Mucosa of rectum (tissue), 2 donors: ENCODE measurements at regions not wholly inside any gene's neighbourhood (a gene's known extent, or its start where the extent isn't known, plus 50 kb on each side); places are given as distances from the start of the nearest gene placed in this dataset.

Source experiments
- H3K27ac ChIP-seq, 2 donors: one replicate each; pipeline ENCODE4 v1.7.0; 2013; ENCODE audit warnings: inconsistent platforms in 2 of 2, low read depth in 2 of 2, low read length in 2 of 2
- H3K27me3 ChIP-seq, 2 donors: one replicate each; pipeline ENCODE4 v1.7.0; 2013; ENCODE audit warnings: low read length in 2 of 2; ENCODE audit not compliant: control insufficient read depth in 2 of 2, insufficient read depth in 2 of 2
- H3K36me3 ChIP-seq, 2 donors: one replicate each; pipeline ENCODE4 v1.7.0; 2013; ENCODE audit warnings: low read length in 2 of 2; ENCODE audit not compliant: control insufficient read depth in 2 of 2, insufficient read depth in 2 of 2
- H3K4me1 ChIP-seq, 2 donors: one replicate each; pipeline ENCODE4 v1.7.0; 2013; ENCODE audit warnings: low read length in 2 of 2, mild to moderate bottlenecking in 1 of 2; ENCODE audit not compliant: control insufficient read depth in 2 of 2, insufficient read depth in 2 of 2
- H3K4me3 ChIP-seq, 2 donors: one replicate each; pipeline ENCODE4 v1.7.0; 2013; ENCODE audit warnings: low read length in 2 of 2
- H3K9ac ChIP-seq, 2 donors: one replicate each; pipeline ENCODE4 v1.7.0; 2013; ENCODE audit warnings: low read length in 2 of 2, low read depth in 1 of 2, mild to moderate bottlenecking in 1 of 2
- H3K9me3 ChIP-seq, 2 donors: one replicate each; pipeline ENCODE4 v1.7.0; 2013; ENCODE audit warnings: low read length in 2 of 2; ENCODE audit not compliant: control insufficient read depth in 2 of 2
- donor health status: healthy.
- donor health status: Normal muscosa, but diverticular disease.

GRCh38 chr4:14359991-14360390 is 642.3 kb upstream of the CPEB2 start:
- H3K9me3 ChIP-seq = no peaks in the 10 kb centered on the region
- H3K4me1 ChIP-seq = no peaks in the 10 kb centered on the region
- H3K27ac ChIP-seq = no peak overlapping the region
- H3K9ac ChIP-seq = no peak overlapping the region
- no peak overlapping the region for H3K4me3 ChIP-seq
- H3K27me3 ChIP-seq = no peaks in the 10 kb centered on the region
- H3K36me3 ChIP-seq = no peaks in the 10 kb centered on the region

GRCh38 chr4:14361084-14361483 is 641.2 kb upstream of the CPEB2 start:
- Histone ChIP-seq H3K27me3 (no peaks in the 10 kb centered on the region), H3K36me3 (no peaks in the 10 kb centered on the region), H3K9ac (no peak overlapping the region), H3K4me3 (no peak overlapping the region), H3K27ac (no peak overlapping the region), H3K4me1 (no peaks in the 10 kb centered on the region), H3K9me3 (no peaks in the 10 kb centered on the region)

GRCh38 chr4:14362385-14362784 is 639.9 kb upstream of the CPEB2 start:
- no peaks in the 10 kb centered on the region for H3K27me3 ChIP-seq
- no peaks in the 10 kb centered on the region for H3K9me3 ChIP-seq
- H3K27ac ChIP-seq = no peak overlapping the region
- no peak overlapping the region for H3K9ac ChIP-seq
- H3K4me1 ChIP-seq = no peaks in the 10 kb centered on the region
- no peak overlapping the region for H3K4me3 ChIP-seq
- H3K36me3 ChIP-seq = no peaks in the 10 kb centered on the region

GRCh38 chr4:14364953-14365536 is 637.2 kb upstream of the CPEB2 start:
- Histone ChIP-seq H3K36me3 (no peaks in the 10 kb centered on the region), H3K9ac (no peak overlapping the region), H3K4me1 (no peaks in the 10 kb centered on the region), H3K27me3 (no peaks in the 10 kb centered on the region), H3K27ac (no peak overlapping the region), H3K4me3 (no peak overlapping the region), H3K9me3 (no peaks in the 10 kb centered on the region)

- Histone ChIP-seq H3K27me3 (no peaks in the 10 kb centered on the region), H3K4me3 (no peak overlapping the region), H3K9me3 (no peaks in the 10 kb centered on the region), H3K36me3 (no peaks in the 10 kb centered on the region), H3K27ac (no peak overlapping the region), H3K4me1 (no peaks in the 10 kb centered on the region), H3K9ac (no peak overlapping the region)
Measured at GRCh38 chr4:14368391-14368790, 633.9 kb upstream of the CPEB2 start.

- Histone ChIP-seq H3K9me3 (no peaks in the 10 kb centered on the region), H3K9ac (no peak overlapping the region), H3K4me3 (no peak overlapping the region), H3K27me3 (no peaks in the 10 kb centered on the region), H3K27ac (no peak overlapping the region), H3K4me1 (no peaks in the 10 kb centered on the region), H3K36me3 (no peaks in the 10 kb centered on the region)
Measured at GRCh38 chr4:14371131-14371530, 631.1 kb upstream of the CPEB2 start.

- Histone ChIP-seq H3K9me3 (no peaks in the 10 kb centered on the region), H3K4me1 (no peaks in the 10 kb centered on the region), H3K9ac (no peak overlapping the region), H3K27ac (no peak overlapping the region), H3K27me3 (no peaks in the 10 kb centered on the region), H3K4me3 (no peak overlapping the region), H3K36me3 (no peaks in the 10 kb centered on the region)
Measured at GRCh38 chr4:14375816-14376215, 626.5 kb upstream of the CPEB2 start.

GRCh38 chr4:14379183-14379582 is 623.1 kb upstream of the CPEB2 start:
- H3K27ac ChIP-seq = no peak overlapping the region
- no peaks in the 10 kb centered on the region for H3K27me3 ChIP-seq
- no peak overlapping the region for H3K4me3 ChIP-seq
- H3K36me3 ChIP-seq = no peaks in the 10 kb centered on the region
- H3K4me1 ChIP-seq = no peaks in the 10 kb centered on the region
- no peak overlapping the region for H3K9ac ChIP-seq
- H3K9me3 ChIP-seq = no peaks in the 10 kb centered on the region

GRCh38 chr4:14383652-14384051 is 618.6 kb upstream of the CPEB2 start:
- Histone ChIP-seq H3K4me3 (no peak overlapping the region), H3K27ac (no peak overlapping the region), H3K9ac (no peak overlapping the region), H3K4me1 (peaks cover 0 to 5% of the 10 kb centered on the region in 2 donors), H3K27me3 (no peaks in the 10 kb centered on the region), H3K36me3 (no peaks in the 10 kb centered on the region), H3K9me3 (no peaks in the 10 kb centered on the region)

GRCh38 chr4:14384824-14385223 is 617.5 kb upstream of the CPEB2 start:
- no peak overlapping the region for H3K27ac ChIP-seq
- H3K9ac ChIP-seq = no peak overlapping the region
- no peaks in the 10 kb centered on the region for H3K9me3 ChIP-seq

GRCh38 chr4:14386196-14386595 is 616.1 kb upstream of the CPEB2 start:
- Histone ChIP-seq H3K27me3 (no peaks in the 10 kb centered on the region), H3K27ac (no peak overlapping the region), H3K9ac (no peak overlapping the region), H3K4me3 (no peak overlapping the region), H3K36me3 (no peaks in the 10 kb centered on the region), H3K9me3 (no peaks in the 10 kb centered on the region), H3K4me1 (peaks cover 0 to 5% of the 10 kb centered on the region in 2 donors)

More at GRCh38 chr4:14384824-14385223, 617.5 kb upstream of the CPEB2 start:
- Histone ChIP-seq H3K4me1 (peaks cover 0 to 5% of the 10 kb centered on the region in 2 donors), H3K4me3 (no peak overlapping the region), H3K27me3 (no peaks in the 10 kb centered on the region), H3K36me3 (no peaks in the 10 kb centered on the region)
